ENCODE measurements at regions not wholly inside any gene's neighbourhood (a gene's known extent, or its start where the extent isn't known, plus 50 kb on each side); places are given as distances from the start of the nearest gene placed in this dataset.

DNA sequence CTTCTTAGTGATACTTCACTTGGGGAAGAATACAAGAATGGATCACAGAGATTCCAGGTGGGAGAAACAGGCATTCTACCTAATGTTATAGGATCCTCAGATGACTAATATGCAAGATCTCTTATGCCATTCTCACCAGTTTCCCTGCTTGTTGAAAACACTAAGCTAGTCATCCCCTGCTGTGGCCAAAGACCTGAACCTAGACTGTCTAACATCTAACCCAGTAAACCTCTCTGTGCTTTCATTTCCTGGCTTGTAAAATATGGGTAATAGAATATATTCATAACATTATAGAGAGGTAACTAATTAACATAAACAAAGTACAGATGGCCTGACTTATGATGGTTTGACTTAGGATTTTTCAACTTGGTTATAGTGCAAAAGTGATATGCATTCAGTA, 776.3 kb downstream of the TUSC7 start:
- intact Hi-C loops (cut with DNase I; ENCODE audit: low total_unique reads), result no loop called here
- TF ChIP-seq, protein P1, sequence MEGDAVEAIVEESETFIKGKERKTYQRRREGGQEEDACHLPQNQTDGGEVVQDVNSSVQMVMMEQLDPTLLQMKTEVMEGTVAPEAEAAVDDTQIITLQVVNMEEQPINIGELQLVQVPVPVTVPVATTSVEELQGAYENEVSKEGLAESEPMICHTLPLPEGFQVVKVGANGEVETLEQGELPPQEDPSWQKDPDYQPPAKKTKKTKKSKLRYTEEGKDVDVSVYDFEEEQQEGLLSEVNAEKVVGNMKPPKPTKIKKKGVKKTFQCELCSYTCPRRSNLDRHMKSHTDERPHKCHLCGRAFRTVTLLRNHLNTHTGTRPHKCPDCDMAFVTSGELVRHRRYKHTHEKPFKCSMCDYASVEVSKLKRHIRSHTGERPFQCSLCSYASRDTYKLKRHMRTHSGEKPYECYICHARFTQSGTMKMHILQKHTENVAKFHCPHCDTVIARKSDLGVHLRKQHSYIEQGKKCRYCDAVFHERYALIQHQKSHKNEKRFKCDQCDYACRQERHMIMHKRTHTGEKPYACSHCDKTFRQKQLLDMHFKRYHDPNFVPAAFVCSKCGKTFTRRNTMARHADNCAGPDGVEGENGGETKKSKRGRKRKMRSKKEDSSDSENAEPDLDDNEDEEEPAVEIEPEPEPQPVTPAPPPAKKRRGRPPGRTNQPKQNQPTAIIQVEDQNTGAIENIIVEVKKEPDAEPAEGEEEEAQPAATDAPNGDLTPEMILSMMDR (IDR thresholded peaks at IDR 0.05), result no peak
- no peaks in the 10 kb centered on the region for H3K36me3 ChIP-seq
- H3K4me3 ChIP-seq, result no peak overlapping the region
- H3K9me3 ChIP-seq, result no peaks in the 10 kb centered on the region
- H3K27ac ChIP-seq, result no peak overlapping the region
- no peaks in the 10 kb centered on the region for H3K27me3 ChIP-seq
- H3K4me1 ChIP-seq, result no peaks in the 10 kb centered on the region
- no peak for DNase-seq

DNA sequence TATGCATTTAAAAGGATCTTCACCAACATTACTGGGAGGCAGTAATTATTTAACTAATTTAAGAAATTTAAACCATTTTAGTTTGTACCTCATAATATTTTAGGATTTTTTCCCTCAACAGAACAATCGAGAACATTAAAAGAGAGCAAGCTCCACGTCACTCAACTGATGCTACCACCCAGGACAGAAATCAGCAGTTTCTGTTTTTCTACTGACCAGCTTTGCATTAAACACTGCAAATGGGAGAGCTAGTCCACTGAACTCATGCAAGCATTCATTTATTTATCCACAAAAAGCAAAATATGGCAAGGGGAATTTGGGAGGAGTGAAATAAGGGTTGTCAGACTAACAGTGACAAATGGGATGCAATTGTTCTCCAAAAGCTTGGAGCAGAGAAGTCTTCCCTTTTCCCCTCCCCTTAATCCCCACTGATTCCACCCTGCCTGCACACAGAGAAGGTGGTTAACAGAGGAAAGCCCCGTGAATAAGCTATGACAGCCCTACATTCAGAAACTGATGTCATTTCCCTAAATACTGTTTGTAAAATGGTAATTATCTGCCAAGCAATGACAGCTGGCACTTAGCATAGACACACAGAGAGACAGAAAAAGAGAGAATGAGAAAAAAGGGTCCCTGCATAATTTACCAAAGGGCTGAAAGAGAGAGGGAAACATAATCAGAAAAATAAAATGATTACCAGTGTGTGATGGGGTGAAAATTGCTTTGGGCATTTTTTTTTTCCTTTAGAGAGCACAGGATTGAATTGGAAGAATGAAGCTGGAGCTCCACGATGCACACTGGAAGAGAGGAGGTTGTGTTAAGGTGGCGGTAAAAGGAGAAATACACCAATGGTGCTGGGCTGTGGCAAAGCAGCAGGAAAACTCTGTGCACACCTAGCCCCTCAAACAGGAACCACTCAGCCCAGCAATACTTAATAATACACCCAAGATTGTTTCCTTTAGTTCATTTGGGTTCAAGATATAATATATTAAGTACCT, 777.4 kb downstream of the TUSC7 start:
- TF ChIP-seq, protein P1 (IDR thresholded peaks at IDR 0.05), result no peak

DNA sequence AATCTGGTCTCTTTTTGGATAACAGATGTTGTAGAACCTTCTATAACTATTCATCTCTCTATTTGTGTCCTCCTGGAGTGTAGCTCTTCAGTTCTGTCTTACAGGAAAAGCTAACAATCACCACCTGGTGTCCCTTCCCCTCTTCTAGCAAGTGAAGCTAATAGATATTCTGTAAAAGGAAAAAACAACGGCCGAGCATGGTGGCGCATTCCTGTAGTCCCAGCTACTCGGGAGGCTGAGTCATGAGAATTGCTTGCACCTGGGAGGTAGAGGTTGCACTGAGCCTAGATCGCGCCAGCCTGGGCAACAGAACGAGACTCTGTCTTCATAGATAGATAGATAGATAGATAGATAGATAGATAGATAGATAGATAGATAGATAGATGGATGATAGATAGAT, 779.4 kb downstream of the TUSC7 start:
- intact Hi-C loops (cut with DNase I; ENCODE audit: low total_unique reads), result no loop called here
- no peak overlapping the region for H3K4me3 ChIP-seq
- TF ChIP-seq, protein P1 (IDR thresholded peaks at IDR 0.05), result no peak
- DNase-seq, result no peak
- no peak overlapping the region for H3K27ac ChIP-seq
- H3K36me3 ChIP-seq, result no peaks in the 10 kb centered on the region
- H3K9me3 ChIP-seq, result no peaks in the 10 kb centered on the region
- H3K27me3 ChIP-seq, result no peaks in the 10 kb centered on the region
- no peaks in the 10 kb centered on the region for H3K4me1 ChIP-seq

More for the DNA sequence above, 777.4 kb downstream of the TUSC7 start:
- Histone ChIP-seq H3K4me1 (no peaks in the 10 kb centered on the region), H3K27me3 (no peaks in the 10 kb centered on the region), H3K36me3 (no peaks in the 10 kb centered on the region), H3K27ac (no peak overlapping the region), H3K4me3 (no peak overlapping the region), H3K9me3 (no peaks in the 10 kb centered on the region)
- intact Hi-C loops (cut with DNase I; ENCODE audit: low total_unique reads), result no loop called here
- DNase-seq, result no peak

DNA sequence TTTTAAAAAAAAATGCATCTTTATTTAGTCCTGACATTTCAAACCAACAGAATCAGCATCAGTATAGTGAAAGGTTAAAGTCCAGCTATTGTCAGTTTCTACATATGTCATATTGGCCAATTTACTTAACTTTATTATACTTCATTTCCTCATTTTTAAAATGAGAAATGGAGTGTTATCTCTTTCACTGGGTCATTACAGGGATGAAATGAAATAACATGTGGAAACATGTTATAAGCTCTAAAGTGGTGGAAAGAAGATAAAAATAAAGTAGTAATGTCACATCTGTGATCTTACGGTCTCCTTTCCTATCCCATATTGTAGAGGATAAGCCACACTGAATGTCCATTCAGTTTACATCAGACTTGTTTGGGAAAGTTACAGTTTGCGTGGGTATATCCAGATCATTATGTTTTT, 780.1 kb downstream of the TUSC7 start:
- H3K27me3 ChIP-seq, result no peaks in the 10 kb centered on the region
- H3K36me3 ChIP-seq, result no peaks in the 10 kb centered on the region
- TF ChIP-seq, protein P1 (IDR thresholded peaks at IDR 0.05), result no peak
- DNase-seq, result no peak
- no peaks in the 10 kb centered on the region for H3K4me1 ChIP-seq
- H3K4me3 ChIP-seq, result no peak overlapping the region
- intact Hi-C loops (cut with DNase I; ENCODE audit: low total_unique reads), result no loop called here
- H3K27ac ChIP-seq, result no peak overlapping the region
- no peaks in the 10 kb centered on the region for H3K9me3 ChIP-seq

DNA sequence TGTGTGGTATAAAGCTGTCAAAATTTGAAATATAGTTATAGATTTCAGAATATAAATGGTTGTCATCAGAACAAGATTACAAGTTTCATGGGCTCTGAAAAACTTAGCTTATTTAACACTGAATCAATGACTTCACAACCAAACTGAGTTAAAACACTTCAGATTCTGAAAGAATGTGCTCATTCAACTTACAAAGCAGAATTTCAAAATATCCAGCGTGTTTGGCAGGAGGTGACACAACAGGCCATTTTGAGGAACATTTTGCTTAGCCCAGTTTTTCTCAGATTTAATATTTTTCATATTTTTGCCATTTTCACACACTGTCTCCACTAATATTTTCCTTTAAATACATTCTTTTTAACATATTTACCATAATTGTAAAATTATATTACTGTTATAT, 781.1 kb downstream of the TUSC7 start:
- TF ChIP-seq, protein P1 (IDR thresholded peaks at IDR 0.05), result no peak
- no peak for DNase-seq
- H3K36me3 ChIP-seq, result no peaks in the 10 kb centered on the region
- intact Hi-C loops (cut with DNase I; ENCODE audit: low total_unique reads), result no loop called here
- no peak overlapping the region for H3K4me3 ChIP-seq
- no peaks in the 10 kb centered on the region for H3K9me3 ChIP-seq
- no peaks in the 10 kb centered on the region for H3K4me1 ChIP-seq
- H3K27me3 ChIP-seq, result no peaks in the 10 kb centered on the region
- H3K27ac ChIP-seq, result no peak overlapping the region
